Esophagus muscularis mucosa (tissue), 4 donors: ENCODE measurements at regions not wholly inside any gene's neighbourhood (a gene's known extent, or its start where the extent isn't known, plus 50 kb on each side); places are given as distances from the start of the nearest gene placed in this dataset.

Source experiments
- CTCF ChIP-seq, 3 experiments: fragments of 200-600 bp in 2 of 3; fragments of 450-650 bp in 1 of 3; sonication (generic) in 2 of 3; IDR thresholded peaks; one replicate each; pipeline ENCODE4 v1.5.1; 2017 to 2019; ENCODE audit warnings: antibody characterized with exemption in 3 of 3, mild to moderate bottlenecking in 2 of 3, moderate library complexity in 1 of 3
- EP300 ChIP-seq: sonication (generic); formaldehyde crosslinking; IDR thresholded peaks from one replicate; pipeline ENCODE4 v1.6.1; 2017; ENCODE audit warnings: antibody characterized with exemption
- POLR2A ChIP-seq: fragments of 450-650 bp; IDR thresholded peaks from one replicate; pipeline ENCODE4 v1.6.1; 2017; ENCODE audit warnings: antibody characterized with exemption, moderate library complexity, mild to moderate bottlenecking, low read depth

DNA sequence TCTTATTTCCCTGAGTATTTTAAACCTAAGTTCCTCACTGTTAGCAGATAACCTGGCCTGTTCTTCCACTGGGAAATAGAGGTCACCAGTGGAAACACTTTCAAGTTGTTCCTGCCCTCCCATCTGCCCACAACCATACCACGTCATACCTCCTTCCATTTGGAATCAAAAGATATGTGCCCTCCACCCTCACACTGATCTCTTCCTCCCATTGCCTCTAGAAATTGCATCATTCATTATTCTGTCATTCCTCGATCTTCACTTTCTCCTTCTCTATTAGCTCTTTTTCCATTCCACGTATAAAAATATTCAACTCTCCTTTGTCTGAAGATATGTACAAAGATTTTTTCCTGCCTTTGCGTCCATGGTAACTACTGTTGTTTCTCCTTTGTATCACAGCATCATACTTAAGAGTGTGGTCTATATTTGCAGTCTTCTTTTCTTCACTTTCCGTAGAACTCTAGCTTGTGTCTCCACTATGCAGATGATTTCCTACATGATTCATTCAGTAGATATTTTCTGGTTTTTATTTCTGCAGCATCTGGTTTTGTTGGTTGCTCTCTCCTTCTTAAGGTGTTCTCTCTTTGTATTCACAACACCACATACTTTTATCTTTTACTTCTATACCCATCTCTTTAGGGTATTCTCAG lies 312.3 kb downstream of the REEP3 start:
- TF ChIP-seq CTCF (IDR thresholded peaks at IDR 0.05) (no peak), POLR2A (no peak), EP300 (no peak)
